Stimulated activated effector memory CD8-positive, alpha-beta T cell treated with anti-CD3 and anti-CD28 coated beads, Interleukin-12 subunit alpha, Interleukin-12 subunit beta, amount 100 ng/mL, for 72 hours (primary cell): ENCODE measurements at regions not wholly inside any gene's neighbourhood (a gene's known extent, or its start where the extent isn't known, plus 50 kb on each side); places are given as distances from the start of the nearest gene placed in this dataset.

Experiments
- ATAC-seq: fragments of 150-1000 bp; cut with Tn5 transposase; 2 replicates; pipeline ENCODE4 v1.10.0; 2021
- DNase-seq, 2 donors: peaks; one replicate each; pipeline ENCODE4 v3.0.0; 2021 to 2022; ENCODE audit warnings: low spot score in 2 of 2
- H3K27ac Mint-ChIP-seq: one replicate; pipeline ENCODE4 v1.8.0; 2022; ENCODE audit warnings: mild to moderate bottlenecking, mixed read lengths
- H3K36me3 Mint-ChIP-seq: one replicate; pipeline ENCODE4 v1.8.0; 2022; ENCODE audit warnings: mild to moderate bottlenecking, mixed read lengths
- H3K4me1 Mint-ChIP-seq: one replicate; pipeline ENCODE4 v1.8.0; 2022; ENCODE audit warnings: mixed read lengths
- H3K4me3 Mint-ChIP-seq: one replicate; pipeline ENCODE4 v1.8.0; 2022; ENCODE audit warnings: mild to moderate bottlenecking, mixed read lengths
- H3K9me3 Mint-ChIP-seq: one replicate; pipeline ENCODE4 v1.8.0; 2022; ENCODE audit warnings: mixed read lengths

GRCh38 chr6:43943781-43944250 is 173.8 kb downstream of the VEGFA start:
- Mint-ChIP-seq H3K9me3 (peaks cover 8% of the 10 kb centered on the region), H3K27ac (no peak overlapping the region), H3K4me1 (no peaks in the 10 kb centered on the region), H3K4me3 (no peak overlapping the region), H3K36me3 (no peaks in the 10 kb centered on the region)
- ATAC-seq (no peak), DNase-seq (no peak)

- Mint-ChIP-seq H3K27ac (no peak overlapping the region), H3K4me3 (no peak overlapping the region), H3K36me3 (no peaks in the 10 kb centered on the region), H3K9me3 (peaks cover 8% of the 10 kb centered on the region), H3K4me1 (no peaks in the 10 kb centered on the region)
- DNase-seq, result no peak
- ATAC-seq, result no peak
Measured at GRCh38 chr6:43943099-43943766, 173.2 kb downstream of the VEGFA start.

GRCh38 chr6:43942616-43943015 is 172.6 kb downstream of the VEGFA start:
- ATAC-seq (no peak), DNase-seq (no peak)
- H3K9me3 Mint-ChIP-seq, result peaks cover 8% of the 10 kb centered on the region
- H3K4me1 Mint-ChIP-seq, result no peaks in the 10 kb centered on the region
- no peaks in the 10 kb centered on the region for H3K36me3 Mint-ChIP-seq
- H3K4me3 Mint-ChIP-seq, result no peak overlapping the region
- H3K27ac Mint-ChIP-seq, result no peak overlapping the region

- H3K36me3 Mint-ChIP-seq, result no peaks in the 10 kb centered on the region
- no peak for DNase-seq
- H3K4me3 Mint-ChIP-seq, result no peak overlapping the region
- no peak for ATAC-seq
- peaks cover 8% of the 10 kb centered on the region for H3K9me3 Mint-ChIP-seq
- no peak overlapping the region for H3K27ac Mint-ChIP-seq
- no peaks in the 10 kb centered on the region for H3K4me1 Mint-ChIP-seq
Measured at GRCh38 chr6:43942011-43942442, 172.0 kb downstream of the VEGFA start.

- H3K36me3 Mint-ChIP-seq, result no peaks in the 10 kb centered on the region
- no peak for ATAC-seq
- peaks cover 6% of the 10 kb centered on the region for H3K9me3 Mint-ChIP-seq
- no peaks in the 10 kb centered on the region for H3K4me1 Mint-ChIP-seq
- no peak for DNase-seq
- no peak overlapping the region for H3K4me3 Mint-ChIP-seq
- no peak overlapping the region for H3K27ac Mint-ChIP-seq
Measured at GRCh38 chr6:43941174-43941573, 171.2 kb downstream of the VEGFA start.

- Mint-ChIP-seq H3K36me3 (no peaks in the 10 kb centered on the region), H3K27ac (no peak overlapping the region), H3K4me1 (no peaks in the 10 kb centered on the region), H3K4me3 (no peak overlapping the region), H3K9me3 (peaks cover 6% of the 10 kb centered on the region)
- ATAC-seq (no peak), DNase-seq (no peak)
Measured at GRCh38 chr6:43940393-43941087, 170.5 kb downstream of the VEGFA start.

- peaks cover 3% of the 10 kb centered on the region for H3K9me3 Mint-ChIP-seq
- ATAC-seq (no peak), DNase-seq (no peak)
- H3K27ac Mint-ChIP-seq, result no peak overlapping the region
- no peak overlapping the region for H3K4me3 Mint-ChIP-seq
- no peaks in the 10 kb centered on the region for H3K36me3 Mint-ChIP-seq
- no peaks in the 10 kb centered on the region for H3K4me1 Mint-ChIP-seq
Measured at GRCh38 chr6:43940071-43940392, 170.0 kb downstream of the VEGFA start.

GRCh38 chr6:43939281-43940070 is 169.5 kb downstream of the VEGFA start:
- no peak for DNase-seq
- Mint-ChIP-seq H3K36me3 (no peaks in the 10 kb centered on the region), H3K4me1 (no peaks in the 10 kb centered on the region), H3K4me3 (no peak overlapping the region), H3K27ac (no peak overlapping the region), H3K9me3 (peaks cover 2% of the 10 kb centered on the region)
- no peak for ATAC-seq

- no peaks in the 10 kb centered on the region for H3K36me3 Mint-ChIP-seq
- no peak for DNase-seq
- no peaks in the 10 kb centered on the region for H3K4me1 Mint-ChIP-seq
- H3K9me3 Mint-ChIP-seq, result no peaks in the 10 kb centered on the region
- H3K4me3 Mint-ChIP-seq, result no peak overlapping the region
- ATAC-seq, result no peak
- H3K27ac Mint-ChIP-seq, result peak overlapping the region; percentile 46
Measured at GRCh38 chr6:43938178-43939105, 168.4 kb downstream of the VEGFA start.

GRCh38 chr6:43937236-43938177 is 167.5 kb downstream of the VEGFA start:
- no peak overlapping the region for H3K4me3 Mint-ChIP-seq
- H3K27ac Mint-ChIP-seq, result peak overlapping the region; percentile 46
- no peak for ATAC-seq
- no peaks in the 10 kb centered on the region for H3K36me3 Mint-ChIP-seq
- H3K4me1 Mint-ChIP-seq, result no peaks in the 10 kb centered on the region
- no peak for DNase-seq
- H3K9me3 Mint-ChIP-seq, result no peaks in the 10 kb centered on the region

GRCh38 chr6:43936476-43936875 is 166.5 kb downstream of the VEGFA start:
- ATAC-seq (no peak), DNase-seq (no peak)
- no peak overlapping the region for H3K4me3 Mint-ChIP-seq
- no peak overlapping the region for H3K27ac Mint-ChIP-seq
- H3K4me1 Mint-ChIP-seq, result no peaks in the 10 kb centered on the region
- H3K9me3 Mint-ChIP-seq, result no peaks in the 10 kb centered on the region
- no peaks in the 10 kb centered on the region for H3K36me3 Mint-ChIP-seq

- Mint-ChIP-seq H3K27ac (no peak overlapping the region), H3K4me1 (no peaks in the 10 kb centered on the region), H3K9me3 (no peaks in the 10 kb centered on the region), H3K36me3 (no peaks in the 10 kb centered on the region), H3K4me3 (no peak overlapping the region)
- ATAC-seq, result no peak
- DNase-seq, result no peak
Measured at GRCh38 chr6:43935921-43936439, 166.0 kb downstream of the VEGFA start.

GRCh38 chr6:43934803-43935602 is 165.0 kb downstream of the VEGFA start:
- DNase-seq, result no peak
- no peak for ATAC-seq
- H3K9me3 Mint-ChIP-seq, result no peaks in the 10 kb centered on the region
- no peaks in the 10 kb centered on the region for H3K36me3 Mint-ChIP-seq
- H3K27ac Mint-ChIP-seq, result no peak overlapping the region
- no peaks in the 10 kb centered on the region for H3K4me1 Mint-ChIP-seq
- H3K4me3 Mint-ChIP-seq, result no peak overlapping the region
